Stimulated activated CD4-positive, alpha-beta T cell treated with anti-CD3 and anti-CD28 coated beads, Interleukin-4, amount 100 ng/mL, for 48 hours (primary cell): ENCODE measurements at regions not wholly inside any gene's neighbourhood (a gene's known extent, or its start where the extent isn't known, plus 50 kb on each side); places are given as distances from the start of the nearest gene placed in this dataset.

ENCODE experiments used
- DNase-seq, 2 donors: peaks; one replicate each; pipeline ENCODE4 v3.0.0-alpha.2; 2020; ENCODE audit warnings: low read depth in 2 of 2

DNA sequence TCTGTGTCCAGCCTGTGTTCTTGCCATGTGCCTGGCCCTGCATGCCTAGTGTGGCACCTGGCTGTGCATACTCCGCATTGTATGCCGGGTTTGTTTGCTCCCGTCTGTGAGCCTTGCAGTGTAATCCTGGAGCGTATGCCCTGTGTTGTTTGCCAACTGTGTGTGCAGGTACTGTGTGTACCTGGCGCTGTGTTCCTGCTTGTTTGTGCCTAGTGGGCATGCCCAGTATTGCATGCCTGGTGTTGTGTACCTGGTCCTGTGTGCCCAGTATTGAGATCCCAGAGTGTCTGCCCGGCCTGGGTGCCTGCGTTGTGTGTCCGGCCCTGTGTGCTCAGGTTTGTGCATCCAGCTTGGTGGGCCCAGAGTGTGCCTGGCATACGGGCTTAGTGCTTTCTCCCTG is 54.5 kb upstream of the CHRNA7 start:
- no peak for DNase-seq

DNA sequence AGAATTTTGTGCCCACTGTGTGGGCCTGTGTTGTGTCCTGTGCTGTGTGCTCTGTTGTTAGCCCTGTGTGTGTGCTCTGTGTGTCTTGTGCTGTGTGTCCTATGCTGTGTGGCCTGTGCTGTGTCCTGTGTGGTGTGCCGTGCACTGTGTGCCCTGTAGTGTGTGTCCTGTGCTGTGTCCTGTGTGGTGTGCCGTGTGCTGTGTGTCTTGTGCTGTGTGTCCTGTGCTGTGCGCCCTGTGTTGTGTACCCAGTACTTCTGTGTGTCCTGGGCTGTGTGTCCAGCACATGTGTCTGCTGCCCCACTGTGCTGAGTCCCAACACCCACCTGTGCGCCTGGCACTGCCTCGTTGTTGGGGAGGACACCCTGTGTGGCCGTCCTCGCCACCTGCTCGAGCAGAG is 53.2 kb upstream of the CHRNA7 start:
- no peak for DNase-seq

DNA sequence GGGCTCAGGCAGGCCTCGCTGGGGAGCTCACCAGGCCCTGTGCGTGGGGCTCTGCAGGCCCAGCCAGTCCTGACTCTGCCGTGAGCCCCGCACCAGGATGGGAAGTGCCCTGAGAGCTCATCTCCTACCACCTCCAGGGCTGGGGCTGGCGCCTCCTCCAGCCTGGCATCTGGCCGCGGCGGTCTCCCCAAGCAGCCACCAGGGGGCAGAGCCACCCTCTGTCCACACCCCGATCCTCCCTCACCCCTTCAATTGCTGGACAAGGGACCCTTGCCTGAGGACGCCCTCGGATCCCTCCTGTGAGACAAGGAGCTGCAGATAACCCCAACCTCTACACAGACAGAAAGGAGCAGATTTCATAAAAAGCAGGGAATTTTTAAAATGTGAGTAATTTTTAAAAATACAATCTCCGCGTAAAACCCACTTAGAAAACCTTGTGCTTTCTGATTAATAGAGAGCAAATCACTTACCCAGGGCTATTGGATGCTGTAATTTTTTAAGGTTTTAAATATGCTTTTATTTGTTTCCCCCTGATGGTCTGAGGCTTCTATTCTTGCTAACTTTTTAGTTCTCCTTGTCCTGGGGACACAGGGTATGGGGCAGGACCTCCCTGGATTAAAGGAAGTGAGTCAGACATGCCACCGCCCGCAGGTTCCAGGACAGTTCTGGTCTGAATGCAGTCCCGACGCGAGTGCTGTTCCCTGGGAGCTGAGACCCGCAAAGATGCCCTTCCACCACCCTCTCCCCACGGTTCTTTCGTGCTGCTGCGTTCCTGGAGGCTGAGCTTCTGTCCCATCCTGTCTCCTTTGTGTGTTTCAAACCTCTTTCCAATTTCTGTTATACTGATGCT is 52.3 kb upstream of the CHRNA7 start:
- DNase-seq = peak; percentile 40 to 57
